PFSK-1 (cell line): ENCODE measurements at regions not wholly inside any gene's neighbourhood (a gene's known extent, or its start where the extent isn't known, plus 50 kb on each side); places are given as distances from the start of the nearest gene placed in this dataset.

Experiments
- FOXP2 ChIP-seq: optimal IDR thresholded peaks from 2 replicates; pipeline ENCODE3; 2011; ENCODE audit warnings: borderline replicate concordance, control low read depth, inconsistent platforms; ENCODE audit not compliant: insufficient read depth; ENCODE audit errors: extremely low read length, extremely low read depth
- POLR2AphosphoS5 ChIP-seq: IDR thresholded peaks from 2 replicates; pipeline ENCODE4 v1.6.1; 2012; ENCODE audit warnings: low read depth, mild to moderate bottlenecking, control low read depth, low read length, moderate library complexity
- SIN3A ChIP-seq: IDR thresholded peaks from 2 replicates; pipeline ENCODE4 v1.6.1; 2012; ENCODE audit warnings: mild to moderate bottlenecking, low read length, moderate library complexity, borderline replicate concordance; ENCODE audit not compliant: insufficient read depth
- TAF1 ChIP-seq: IDR thresholded peaks from 2 replicates; pipeline ENCODE4 v1.6.1; 2012; ENCODE audit warnings: low read length, control low read depth, borderline replicate concordance; ENCODE audit not compliant: insufficient read depth
- TF ChIP-seq, protein P1 (sequence below), 2 experiments: IDR thresholded peaks; 2 replicates each; pipeline versions ENCODE4 v1.6.1 to v1.8.0; 2011 to 2012; ENCODE audit warnings: low read depth in 2 of 2, low read length in 2 of 2, control low read depth in 1 of 2, inconsistent platforms in 1 of 2, mild to moderate bottlenecking in 1 of 2, moderate library complexity in 1 of 2; ENCODE audit not compliant: insufficient read depth in 1 of 2

- no peak for TF ChIP-seq SIN3A
- TF ChIP-seq POLR2AphosphoS5: no peak
- TF ChIP-seq TAF1: no peak
- TF ChIP-seq FOXP2: peak; percentile 27
- TF ChIP-seq, protein P1, sequence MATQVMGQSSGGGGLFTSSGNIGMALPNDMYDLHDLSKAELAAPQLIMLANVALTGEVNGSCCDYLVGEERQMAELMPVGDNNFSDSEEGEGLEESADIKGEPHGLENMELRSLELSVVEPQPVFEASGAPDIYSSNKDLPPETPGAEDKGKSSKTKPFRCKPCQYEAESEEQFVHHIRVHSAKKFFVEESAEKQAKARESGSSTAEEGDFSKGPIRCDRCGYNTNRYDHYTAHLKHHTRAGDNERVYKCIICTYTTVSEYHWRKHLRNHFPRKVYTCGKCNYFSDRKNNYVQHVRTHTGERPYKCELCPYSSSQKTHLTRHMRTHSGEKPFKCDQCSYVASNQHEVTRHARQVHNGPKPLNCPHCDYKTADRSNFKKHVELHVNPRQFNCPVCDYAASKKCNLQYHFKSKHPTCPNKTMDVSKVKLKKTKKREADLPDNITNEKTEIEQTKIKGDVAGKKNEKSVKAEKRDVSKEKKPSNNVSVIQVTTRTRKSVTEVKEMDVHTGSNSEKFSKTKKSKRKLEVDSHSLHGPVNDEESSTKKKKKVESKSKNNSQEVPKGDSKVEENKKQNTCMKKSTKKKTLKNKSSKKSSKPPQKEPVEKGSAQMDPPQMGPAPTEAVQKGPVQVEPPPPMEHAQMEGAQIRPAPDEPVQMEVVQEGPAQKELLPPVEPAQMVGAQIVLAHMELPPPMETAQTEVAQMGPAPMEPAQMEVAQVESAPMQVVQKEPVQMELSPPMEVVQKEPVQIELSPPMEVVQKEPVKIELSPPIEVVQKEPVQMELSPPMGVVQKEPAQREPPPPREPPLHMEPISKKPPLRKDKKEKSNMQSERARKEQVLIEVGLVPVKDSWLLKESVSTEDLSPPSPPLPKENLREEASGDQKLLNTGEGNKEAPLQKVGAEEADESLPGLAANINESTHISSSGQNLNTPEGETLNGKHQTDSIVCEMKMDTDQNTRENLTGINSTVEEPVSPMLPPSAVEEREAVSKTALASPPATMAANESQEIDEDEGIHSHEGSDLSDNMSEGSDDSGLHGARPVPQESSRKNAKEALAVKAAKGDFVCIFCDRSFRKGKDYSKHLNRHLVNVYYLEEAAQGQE (IDR thresholded peaks at IDR 0.05; ENCODE audit: insufficient read depth in 1 of 2, low read depth in 2 of 2, low read length in 2 of 2): no peak
Measured at GRCh38 chr5:124812771-124813358, 66.4 kb upstream of the ZNF608 start.
